Coronary artery (tissue), 2 donors: ENCODE measurements at regions not wholly inside any gene's neighbourhood (a gene's known extent, or its start where the extent isn't known, plus 50 kb on each side); places are given as distances from the start of the nearest gene placed in this dataset.

Source experiments
- DNase-seq: peaks from one replicate; pipeline ENCODE4 v3.0.0-alpha.2; 2017; ENCODE audit warnings: low spot score
- H3K27ac ChIP-seq, 2 donors: fragments of 200-600 bp; sonication (generic); one replicate each; pipeline ENCODE4 v1.5.1; 2016 to 2019
- H3K4me3 ChIP-seq: fragments of 200-600 bp; sonication (generic); 2 replicates; pipeline ENCODE4 v1.5.1; 2016; ENCODE audit warnings: mild to moderate bottlenecking, moderate library complexity
- TF ChIP-seq, protein P1 (sequence below): fragments of 200-600 bp; sonication (generic); IDR thresholded peaks from one replicate; pipeline ENCODE4 v1.5.1; 2019; ENCODE audit warnings: antibody characterized with exemption

- DNase-seq = no peak
- Histone ChIP-seq H3K4me3 (no peak overlapping the region), H3K27ac (no peak overlapping the region)
- TF ChIP-seq, protein P1, sequence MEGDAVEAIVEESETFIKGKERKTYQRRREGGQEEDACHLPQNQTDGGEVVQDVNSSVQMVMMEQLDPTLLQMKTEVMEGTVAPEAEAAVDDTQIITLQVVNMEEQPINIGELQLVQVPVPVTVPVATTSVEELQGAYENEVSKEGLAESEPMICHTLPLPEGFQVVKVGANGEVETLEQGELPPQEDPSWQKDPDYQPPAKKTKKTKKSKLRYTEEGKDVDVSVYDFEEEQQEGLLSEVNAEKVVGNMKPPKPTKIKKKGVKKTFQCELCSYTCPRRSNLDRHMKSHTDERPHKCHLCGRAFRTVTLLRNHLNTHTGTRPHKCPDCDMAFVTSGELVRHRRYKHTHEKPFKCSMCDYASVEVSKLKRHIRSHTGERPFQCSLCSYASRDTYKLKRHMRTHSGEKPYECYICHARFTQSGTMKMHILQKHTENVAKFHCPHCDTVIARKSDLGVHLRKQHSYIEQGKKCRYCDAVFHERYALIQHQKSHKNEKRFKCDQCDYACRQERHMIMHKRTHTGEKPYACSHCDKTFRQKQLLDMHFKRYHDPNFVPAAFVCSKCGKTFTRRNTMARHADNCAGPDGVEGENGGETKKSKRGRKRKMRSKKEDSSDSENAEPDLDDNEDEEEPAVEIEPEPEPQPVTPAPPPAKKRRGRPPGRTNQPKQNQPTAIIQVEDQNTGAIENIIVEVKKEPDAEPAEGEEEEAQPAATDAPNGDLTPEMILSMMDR = no peak
Observed at GRCh38 chr21:19684328-19684727, 1280.7 kb upstream of the TMPRSS15 start.

- TF ChIP-seq, protein P1 = no peak
- Histone ChIP-seq H3K27ac (no peak overlapping the region), H3K4me3 (no peak overlapping the region)
- no peak for DNase-seq
Observed at GRCh38 chr21:19692231-19692630, 1288.6 kb upstream of the TMPRSS15 start.

GRCh38 chr21:19695796-19696195 lies 1292.2 kb upstream of the TMPRSS15 start:
- TF ChIP-seq, protein P1 = no peak
- DNase-seq = no peak
- H3K27ac ChIP-seq = no peak overlapping the region
- H3K4me3 ChIP-seq = no peak overlapping the region

DNA sequence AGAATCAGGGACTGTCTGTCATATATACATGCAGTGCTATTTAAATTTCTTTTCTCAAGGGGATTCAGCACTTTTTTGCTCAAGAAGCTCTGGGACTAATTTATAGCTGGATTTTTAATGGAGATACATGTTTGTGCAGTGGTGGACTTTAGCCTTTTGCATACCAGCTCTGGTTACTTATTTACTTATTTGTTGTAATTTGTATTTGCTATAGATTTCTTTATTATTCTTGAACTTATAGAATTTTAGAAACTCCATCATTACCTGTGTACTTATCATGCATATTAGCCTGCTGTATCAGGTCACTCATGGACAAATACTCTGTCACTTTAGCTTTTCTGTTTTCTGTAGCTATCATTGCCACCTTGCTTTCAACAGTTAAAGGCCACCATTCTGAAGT lies 1296.9 kb upstream of the TMPRSS15 start:
- DNase-seq = no peak

DNA sequence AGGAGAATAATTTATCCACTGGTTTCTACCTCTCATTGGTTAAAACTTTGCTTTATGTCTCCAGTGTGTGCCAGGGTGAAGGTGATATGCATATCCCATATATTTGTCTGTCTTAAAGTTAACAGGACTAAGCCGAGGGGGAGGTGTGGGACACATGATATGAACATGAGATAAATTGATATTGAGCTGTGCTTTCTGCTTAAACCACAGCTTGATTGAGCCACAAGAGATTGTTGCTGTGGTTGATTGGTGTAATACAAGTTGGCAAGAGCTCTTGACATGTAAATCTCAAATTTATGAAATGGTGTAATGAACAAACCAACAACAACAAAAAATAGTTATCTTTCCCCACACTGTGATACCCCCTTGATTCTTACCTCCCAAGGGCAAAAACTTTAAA lies 1295.5 kb upstream of the NCAM2 start:
- TF ChIP-seq, protein P1 = no peak
- no peak for DNase-seq
- Histone ChIP-seq H3K4me3 (no peak overlapping the region), H3K27ac (no peak overlapping the region)

More for the DNA sequence above, 1296.9 kb upstream of the TMPRSS15 start:
- Histone ChIP-seq H3K4me3 (no peak overlapping the region), H3K27ac (no peak overlapping the region)
- TF ChIP-seq, protein P1 = no peak

DNA sequence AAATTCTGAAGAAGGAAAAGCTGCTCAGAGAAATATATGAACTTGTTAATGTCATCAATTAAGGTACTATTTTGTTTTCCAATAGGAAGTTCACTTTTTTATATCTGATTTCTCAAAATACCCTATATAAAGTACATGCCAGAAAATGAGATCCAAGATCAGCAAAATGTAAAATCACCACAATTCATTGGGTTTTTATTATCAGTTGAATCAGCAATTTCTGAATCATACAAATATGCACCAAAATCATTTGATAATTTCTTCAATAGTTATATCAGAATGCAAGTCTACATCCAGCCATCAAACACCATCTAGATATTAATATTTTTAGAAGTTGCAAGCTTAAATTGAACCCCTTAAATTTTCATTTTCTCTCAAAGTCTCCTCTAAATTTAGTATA lies 1293.4 kb upstream of the NCAM2 start:
- TF ChIP-seq, protein P1 = no peak
- H3K4me3 ChIP-seq = no peak overlapping the region
- no peak overlapping the region for H3K27ac ChIP-seq
- DNase-seq = no peak

GRCh38 chr21:19712441-19712840 lies 1285.8 kb upstream of the NCAM2 start:
- TF ChIP-seq, protein P1 = no peak
- no peak for DNase-seq
- H3K27ac ChIP-seq = no peak overlapping the region
- H3K4me3 ChIP-seq = no peak overlapping the region
